ENCODE measurements at regions not wholly inside any gene's neighbourhood (a gene's known extent, or its start where the extent isn't known, plus 50 kb on each side); places are given as distances from the start of the nearest gene placed in this dataset.
A peak's percentile ranks its signal among the peaks of the same experiment; 100 is the strongest.

- Histone ChIP-seq H2BK12ac (ENCODE audit: low read depth, low read length) (no peak overlapping the region), H3K9ac (replicated peaks in 1 of 4; ENCODE audit: extremely low read depth in 1 of 4, low read depth in 3 of 4, low read length in 3 of 4) (no peak overlapping the region), H2BK20ac (ENCODE audit: low read length) (no peak overlapping the region), H3K27me3 (replicated peaks in 1 of 4; ENCODE audit: control insufficient read depth in 3 of 4, extremely low read depth in 1 of 4, insufficient read depth in 3 of 4, low read length in 3 of 4) (no peaks in the 10 kb centered on the region), H3K4me3 (ENCODE audit: extremely low read depth in 1 of 4, insufficient read depth in 2 of 4, low read depth in 3 of 4, low read length in 4 of 4) (no peak overlapping the region), H3K4me1 (replicated peaks in 1 of 4; ENCODE audit: control insufficient read depth in 3 of 4, insufficient read depth in 4 of 4, low read length in 3 of 4) (peaks cover 0 to 9% (median 4%) of the 10 kb centered on the region in 4 experiments; a peak in 5 of 7 replicates), H2BK5ac (ENCODE audit: low read depth, low read length) (no peak overlapping the region), H3K79me1 (ENCODE audit: low read depth, low read length) (no peaks in the 10 kb centered on the region), H4K8ac (ENCODE audit: extremely low read depth, insufficient read depth, low read length) (no peak overlapping the region), H3K4me2 (ENCODE audit: insufficient read depth in 1 of 2, low read depth in 2 of 2, low read length in 2 of 2) (no peak overlapping the region), H3K36me3 (ENCODE audit: control insufficient read depth in 2 of 4, insufficient read depth in 4 of 4, low read length in 3 of 4) (no peaks in the 10 kb centered on the region), H2AK5ac (ENCODE audit: low read depth, low read length) (no peak overlapping the region), H3K18ac (ENCODE audit: extremely low read depth, low read length) (no peak overlapping the region), H3K56ac (replicated peaks; ENCODE audit: insufficient read length, low read depth, low read length) (no peak overlapping the region), H2BK15ac (ENCODE audit: low read length) (no peak overlapping the region), H2AFZ (ENCODE audit: low read length) (0 out of 2 replicates have a peak overlapping the region, but pooled peaks have one; percentile 57), H4K91ac (replicated peaks; ENCODE audit: insufficient read length, low read length) (no peak overlapping the region), H3K23ac (ENCODE audit: insufficient read length) (no peak overlapping the region), H3K27ac (ENCODE audit: low read depth, low read length) (no peak overlapping the region), H3K4ac (replicated peaks; ENCODE audit: insufficient read length, low read depth, low read length) (no peak overlapping the region), H3K9me3 (ENCODE audit: insufficient read depth in 2 of 2, low read depth in 1 of 2, low read length in 1 of 2) (no peaks in the 10 kb centered on the region), H3K23me2 (ENCODE audit: low read depth, low read length) (no peaks in the 10 kb centered on the region), H3K79me2 (ENCODE audit: control insufficient read depth in 1 of 2, insufficient read depth in 2 of 2, low read length in 2 of 2) (no peaks in the 10 kb centered on the region), H4K20me1 (replicated peaks in 1 of 2; ENCODE audit: control insufficient read depth in 1 of 2, insufficient read depth in 2 of 2, low read length in 2 of 2) (no peaks in the 10 kb centered on the region), H2BK120ac (replicated peaks; ENCODE audit: low read depth, low read length) (no peak overlapping the region), H3K14ac (ENCODE audit: insufficient read length) (no peak overlapping the region), H4K5ac (ENCODE audit: insufficient read length, low read depth, low read length) (no peak overlapping the region)
- FAIRE-seq = no peak
- ChIA-PET POLR2A (ENCODE audit: partially characterized antibody) (interaction anchor here (0.9 kb wide), 1 partner anchor 54 kb away, joined by 3 read pairs; no protein-coding TSS in a partner anchor), CTCF (ENCODE audit: partially characterized antibody) (interaction anchor here (0.6 to 6.3 kb wide), 12 partner anchors 11 to 1678 kb away, joined by 3 to 63 read pairs (median 5); no protein-coding TSS in a partner anchor)
- WGBS, 2 experiments (ENCODE audit: extremely low coverage in 1 of 2, insufficient coverage in 1 of 2, insufficient read length in 1 of 2, insufficient replicate concordance in 2 of 2, low coverage in 1 of 2, low lambda C conversion rate in 2 of 2, missing lambda C conversion rate in 1 of 2) = 58% methylated on average over 4 of the region's 4 CpGs; no CpG with 5 or more reads in 1 of the 2 experiments
- DNase-seq (ENCODE audit: low read depth in 1 of 2, low spot score in 2 of 2) = no peak
- TF ChIP-seq CBX5 (IDR thresholded peaks at IDR 0.05; ENCODE audit: low read depth, low read length) (no peak), CHD1 (IDR thresholded peaks at IDR 0.05; ENCODE audit: low read depth, low read length) (no peak), SP2 (IDR thresholded peaks at IDR 0.05; ENCODE audit: low read length) (no peak), KDM1A (IDR thresholded peaks at IDR 0.05; ENCODE audit: borderline replicate concordance, low read length) (no peak)
Observed at GRCh38 chr10:105973360-105973759, 1191.1 kb downstream of the SORCS1 start.
